ENCODE measurements at regions not wholly inside any gene's neighbourhood (a gene's known extent, or its start where the extent isn't known, plus 50 kb on each side); places are given as distances from the start of the nearest gene placed in this dataset.
A peak's percentile ranks its signal among the peaks of the same experiment; 100 is the strongest.
"Not testable (repeated sequence)": the region's sequence is repeated elsewhere in the genome, so short reads cannot be mapped to it uniquely, and the experiment has no call there.

DNA sequence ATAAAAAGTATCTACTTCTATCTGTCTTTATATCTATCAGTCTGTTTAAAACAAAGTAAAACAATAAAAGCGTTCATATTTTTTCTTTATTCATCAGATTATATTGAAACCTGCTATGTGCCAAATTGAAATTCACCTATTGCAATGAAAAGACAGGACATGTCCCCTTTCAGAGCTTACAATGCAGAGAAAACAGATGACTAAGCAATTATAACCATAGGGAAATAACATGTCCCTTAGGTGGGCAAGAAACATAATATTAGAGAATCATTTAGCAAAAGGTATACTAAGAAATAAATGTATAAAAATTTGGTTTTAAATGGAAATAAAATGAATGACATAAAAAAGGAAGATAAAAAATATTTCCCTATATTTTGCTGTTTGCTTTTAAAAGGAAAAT, 1421.3 kb downstream of the FSCB start:
- Mint-ChIP-seq H3K27ac (no peak overlapping the region), H3K4me1 (no peaks in the 10 kb centered on the region), H3K36me3 (ENCODE audit: low read depth) (no peaks in the 10 kb centered on the region), H3K27me3 (ENCODE audit: low read depth, poor library complexity) (no peaks in the 10 kb centered on the region), H3K9me3 (peaks cover 4% of the 10 kb centered on the region), H3K4me3 (no peak overlapping the region)
- no peak for DNase-seq
- TF ChIP-seq CTCF (IDR thresholded peaks at IDR 0.05): no peak

DNA sequence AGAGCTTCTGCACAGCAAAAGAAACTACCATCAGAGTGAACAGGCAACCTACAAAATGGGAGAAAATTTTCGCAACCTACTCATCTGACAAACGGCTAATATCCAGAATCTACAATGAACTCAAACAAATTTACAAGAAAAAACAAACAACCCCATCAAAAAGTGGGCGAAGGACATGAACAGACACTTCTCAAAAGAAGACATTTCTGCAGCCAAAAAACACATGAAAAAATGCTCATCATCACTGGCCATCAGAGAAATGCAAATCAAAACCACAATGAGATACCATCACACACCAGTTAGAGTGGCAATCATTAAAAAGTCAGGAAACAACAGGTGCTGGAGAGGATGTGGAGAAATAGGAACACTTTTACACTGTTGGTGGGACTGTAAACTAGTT, 1439.7 kb downstream of the FSCB start:
- H3K27ac Mint-ChIP-seq, H3K4me3 Mint-ChIP-seq: not testable (repeated sequence)

DNA sequence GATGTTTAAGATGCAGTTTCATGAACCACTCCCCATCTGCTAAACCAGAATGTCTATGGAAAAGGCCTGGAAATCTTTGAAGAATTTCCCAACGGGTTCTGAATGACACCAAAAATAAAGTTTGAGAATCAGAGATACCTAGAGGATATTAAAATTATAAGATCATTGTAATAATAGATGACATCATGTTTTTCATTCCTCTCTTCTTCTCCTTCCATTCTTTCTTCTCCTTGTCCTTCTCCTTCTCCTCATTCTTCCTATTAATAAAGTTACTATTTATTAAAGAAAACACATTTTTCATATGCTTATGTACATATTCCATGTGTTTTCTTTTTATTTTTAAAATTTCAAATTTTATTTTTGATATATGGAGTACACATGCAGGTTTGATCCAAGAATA, 1449.4 kb downstream of the LRFN5 start:
- peaks cover 3% of the 10 kb centered on the region for H3K9me3 Mint-ChIP-seq
- H3K36me3 Mint-ChIP-seq (ENCODE audit: low read depth): no peaks in the 10 kb centered on the region
- no peaks in the 10 kb centered on the region for H3K4me1 Mint-ChIP-seq
- no peak for DNase-seq
- no peak overlapping the region for H3K4me3 Mint-ChIP-seq
- H3K27ac Mint-ChIP-seq: no peak overlapping the region
- TF ChIP-seq CTCF (IDR thresholded peaks at IDR 0.05): no peak
- H3K27me3 Mint-ChIP-seq (ENCODE audit: low read depth, poor library complexity): no peaks in the 10 kb centered on the region

More for the DNA sequence above, 1439.7 kb downstream of the FSCB start:
- not testable (repeated sequence) for H3K4me1 Mint-ChIP-seq; DNase-seq; H3K36me3 Mint-ChIP-seq (ENCODE audit: low read depth); H3K27me3 Mint-ChIP-seq (ENCODE audit: low read depth, poor library complexity)
- peaks cover 14% of the 10 kb centered on the region for H3K9me3 Mint-ChIP-seq

DNA sequence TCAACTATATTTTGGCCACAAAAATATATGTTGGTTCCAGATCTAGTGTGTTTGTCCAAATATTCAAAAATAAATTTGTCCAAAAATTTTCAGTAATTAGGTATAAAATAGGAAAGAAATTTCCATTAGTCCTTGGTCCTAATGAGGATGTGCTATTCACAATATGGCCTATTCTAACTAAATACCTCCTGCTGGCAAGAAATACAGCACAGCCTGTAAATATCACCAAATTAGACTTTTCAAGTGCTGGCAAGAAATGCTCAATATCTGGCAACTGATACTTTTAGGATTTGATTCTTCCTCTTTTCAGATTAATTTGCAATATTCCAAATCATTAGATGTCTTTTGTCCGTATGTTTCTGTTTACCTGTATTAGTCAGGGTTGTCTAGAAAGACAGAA, 1446.2 kb downstream of the LRFN5 start:
- DNase-seq: no peak
- no peak for TF ChIP-seq CTCF (IDR thresholded peaks at IDR 0.05)
- Mint-ChIP-seq H3K9me3 (no peaks in the 10 kb centered on the region), H3K36me3 (ENCODE audit: low read depth) (no peaks in the 10 kb centered on the region), H3K4me1 (no peaks in the 10 kb centered on the region), H3K27ac (no peak overlapping the region), H3K27me3 (ENCODE audit: low read depth, poor library complexity) (no peaks in the 10 kb centered on the region), H3K4me3 (no peak overlapping the region)

DNA sequence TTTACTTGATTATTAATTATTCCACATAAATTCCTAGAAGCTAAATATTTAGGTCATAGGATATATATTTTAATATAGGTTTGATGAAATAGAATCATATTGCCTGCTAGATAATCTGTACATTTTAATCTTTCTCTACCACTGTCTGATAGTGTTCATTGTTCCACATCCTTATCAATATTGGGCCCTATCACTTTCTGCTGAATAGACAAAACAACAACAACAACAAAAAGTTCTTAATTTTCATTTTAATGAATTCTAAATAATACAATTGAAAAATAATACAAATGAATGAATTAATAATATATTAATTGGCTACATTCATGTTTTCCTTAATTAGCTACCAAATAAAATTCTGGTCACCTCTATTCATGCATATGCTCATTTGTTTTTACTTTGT, 1437.2 kb downstream of the LRFN5 start:
- no peaks in the 10 kb centered on the region for H3K9me3 Mint-ChIP-seq
- no peak for TF ChIP-seq CTCF (IDR thresholded peaks at IDR 0.05)
- H3K4me3 Mint-ChIP-seq: no peak overlapping the region
- no peaks in the 10 kb centered on the region for H3K36me3 Mint-ChIP-seq (ENCODE audit: low read depth)
- H3K4me1 Mint-ChIP-seq: no peaks in the 10 kb centered on the region
- H3K27me3 Mint-ChIP-seq (ENCODE audit: low read depth, poor library complexity): no peaks in the 10 kb centered on the region
- DNase-seq: no peak
- H3K27ac Mint-ChIP-seq: no peak overlapping the region

GRCh38 chr14:43042408-43042807, 1435.7 kb downstream of the LRFN5 start:
- no peaks in the 10 kb centered on the region for H3K27me3 Mint-ChIP-seq (ENCODE audit: low read depth, poor library complexity)
- H3K36me3 Mint-ChIP-seq (ENCODE audit: low read depth): no peaks in the 10 kb centered on the region
- H3K9me3 Mint-ChIP-seq: no peaks in the 10 kb centered on the region
- no peak for DNase-seq
- no peak overlapping the region for H3K4me3 Mint-ChIP-seq
- no peaks in the 10 kb centered on the region for H3K4me1 Mint-ChIP-seq
- no peak for TF ChIP-seq CTCF (IDR thresholded peaks at IDR 0.05)
- H3K27ac Mint-ChIP-seq: peak overlapping the region; percentile 3

Data from nephron progenitor cell (in vitro differentiated cells).